GM10248 (cell line): ENCODE measurements at regions not wholly inside any gene's neighbourhood (a gene's known extent, or its start where the extent isn't known, plus 50 kb on each side); places are given as distances from the start of the nearest gene placed in this dataset.

Experiments used
- CTCF ChIA-PET: fragments of 300-600 bp; sonication (Branson Sonifier 250); formaldehyde crosslinking; extraction: SDS; loops from one replicate; lab custom pipeline; 2021; ENCODE audit warnings: antibody characterized with exemption; lab: Yijun Ruan, JAX
- POLR2A ChIA-PET: fragments of 350-650 bp; sonication (Branson Sonifier 250); formaldehyde crosslinking; extraction: SDS; loops from one replicate; lab custom pipeline; 2020; ENCODE audit warnings: antibody characterized with exemption; lab: Yijun Ruan, JAX
- DNase-seq: peaks from one replicate; pipeline ENCODE4 v3.0.0; 2012; ENCODE audit errors: extremely low spot score
- CTCF ChIP-seq: IDR thresholded peaks from 2 replicates; pipeline ENCODE4 v1.5.1; 2012; ENCODE audit warnings: mild to moderate bottlenecking, low read depth; ENCODE audit errors: extremely low read depth, missing control alignments, control extremely low read depth

GRCh38 chr6:14789996-14790395 is 455.9 kb upstream of the JARID2 start:
- no peak for TF ChIP-seq CTCF
- POLR2A ChIA-PET, result no interaction called here

GRCh38 chr6:14790976-14791375 is 454.9 kb upstream of the JARID2 start:
- DNase-seq, result no peak
- no peak for TF ChIP-seq CTCF
- ChIA-PET POLR2A (no interaction called here), CTCF (interaction anchor here (1.2 to 2.4 kb wide), 2 partner anchors 11 to 15 kb away, joined by 3 to 7 read pairs; no protein-coding TSS in a partner anchor)

More at GRCh38 chr6:14789996-14790395, 455.9 kb upstream of the JARID2 start:
- CTCF ChIA-PET, result interaction anchor here (0.8 to 2.4 kb wide), 4 partner anchors 11 to 79 kb away, joined by 3 to 7 read pairs (median 3); no protein-coding TSS in a partner anchor
- no peak for DNase-seq

GRCh38 chr6:14791526-14791925 is 454.3 kb upstream of the JARID2 start:
- DNase-seq, result no peak
- no peak for TF ChIP-seq CTCF
- ChIA-PET CTCF (interaction anchor here (1.2 kb wide), 1 partner anchor 10 kb away, joined by 3 read pairs; no protein-coding TSS in a partner anchor), POLR2A (no interaction called here)

- ChIA-PET POLR2A (no interaction called here), CTCF (interaction anchor here (0.7 kb wide), 1 partner anchor 18 kb away, joined by 3 read pairs; no protein-coding TSS in a partner anchor)
- DNase-seq, result no peak
Measured at GRCh38 chr6:14792118-14792955, 453.5 kb upstream of the JARID2 start.

GRCh38 chr6:14795451-14795850 is 450.4 kb upstream of the JARID2 start:
- TF ChIP-seq CTCF, result no peak
- POLR2A ChIA-PET, result no interaction called here
- no peak for DNase-seq
- CTCF ChIA-PET, result interaction anchor here (1.2 to 1.6 kb wide), 3 partner anchors 10 to 27 kb away, joined by 3 to 4 read pairs (median 3); no protein-coding TSS in a partner anchor

More at GRCh38 chr6:14792118-14792955, 453.5 kb upstream of the JARID2 start:
- no peak for TF ChIP-seq CTCF

- TF ChIP-seq CTCF, result no peak
- ChIA-PET CTCF (interaction anchor here (1.6 kb wide), 1 partner anchor 15 kb away, joined by 4 read pairs; no protein-coding TSS in a partner anchor), POLR2A (no interaction called here)
- DNase-seq, result no peak
Measured at GRCh38 chr6:14796974-14797762, 448.7 kb upstream of the JARID2 start.
